SK-N-SH (cell line): ENCODE measurements at regions not wholly inside any gene's neighbourhood (a gene's known extent, or its start where the extent isn't known, plus 50 kb on each side); places are given as distances from the start of the nearest gene placed in this dataset.

Source experiments
- CTCF ChIA-PET: fragments of 300-600, 350-600 bp; formaldehyde crosslinking; extraction: SDS; loops from one replicate; lab custom pipeline; 2021; lab: Yijun Ruan, JAX
- POLR2A ChIA-PET: fragments of 350-600 bp; sonication (Branson Sonifier 250); formaldehyde crosslinking; extraction: SDS; loops from one replicate; lab custom pipeline; 2020; ENCODE audit warnings: antibody characterized with exemption, inconsistent platforms; lab: Yijun Ruan, JAX
- DNase-seq: peaks from one replicate; pipeline ENCODE4 v3.0.0; 2012
- H2AFZ ChIP-seq: fragments of 200-600 bp; sonication (generic); 2 replicates; pipeline ENCODE4 v1.8.1; 2016; ENCODE audit warnings: antibody characterized with exemption, mild to moderate bottlenecking, low read depth
- H3F3A ChIP-seq: fragments of 200-600 bp; sonication (generic); replicated peaks from 2 replicates; pipeline ENCODE3; 2016; ENCODE audit warnings: antibody characterized with exemption, mild to moderate bottlenecking; ENCODE audit not compliant: insufficient read depth
- H3K27ac ChIP-seq, 2 experiments: fragments of 200-500 bp in 1 of 2; fragments of 200-600 bp in 1 of 2; sonication (Bioruptor generic) in 1 of 2; sonication (generic), shearing (Covaris generic) in 1 of 2; 2 replicates each; pipeline versions ENCODE4 v1.5.1 to v1.6.1; 2014 to 2016; ENCODE audit warnings: low read depth in 2 of 2, inconsistent platforms in 1 of 2, low read length in 1 of 2, mild to moderate bottlenecking in 1 of 2, mixed read lengths in 1 of 2
- H3K27me3 ChIP-seq: fragments of 200-600 bp; sonication (generic), shearing (Covaris generic); 2 replicates; pipeline ENCODE4 v1.6.1; 2016; ENCODE audit warnings: mixed run types; ENCODE audit not compliant: insufficient read depth
- H3K36me3 ChIP-seq, 2 experiments: fragments of 200-500 bp in 1 of 2; fragments of 200-600 bp in 1 of 2; sonication (Bioruptor generic) in 1 of 2; sonication (generic) in 1 of 2; replicated peaks in 1 of 2; 2 replicates each; pipeline versions ENCODE3 to v1.5.1; 2014 to 2016; ENCODE audit warnings: low read length in 1 of 2, mild to moderate bottlenecking in 1 of 2; ENCODE audit not compliant: insufficient read depth in 2 of 2, control insufficient read depth in 1 of 2
- H3K4me1 ChIP-seq, 2 experiments: fragments of 200-500 bp in 1 of 2; fragments of 200-600 bp in 1 of 2; sonication (Bioruptor generic) in 1 of 2; sonication (generic), shearing (Covaris generic) in 1 of 2; 2 replicates each; pipeline versions ENCODE4 v1.5.1 to v1.6.1; 2014 to 2016; ENCODE audit warnings: low read depth in 1 of 2, low read length in 1 of 2, mixed run types in 1 of 2; ENCODE audit not compliant: insufficient read depth in 2 of 2, control insufficient read depth in 1 of 2
- H3K4me2 ChIP-seq: fragments of 200-600 bp; sonication (generic), shearing (Covaris generic); 2 replicates; pipeline ENCODE4 v1.6.1; 2017; ENCODE audit warnings: mixed run types
- H3K4me3 ChIP-seq, 2 experiments: fragments of 200-500 bp in 1 of 2; fragments of 200-600 bp in 1 of 2; sonication (Bioruptor generic) in 1 of 2; sonication (generic), shearing (Covaris generic) in 1 of 2; 2 replicates each; pipeline versions ENCODE4 v1.5.1 to v1.8.1; 2014 to 2016; ENCODE audit warnings: low read depth in 2 of 2, inconsistent platforms in 1 of 2, low read length in 1 of 2, mild to moderate bottlenecking in 1 of 2, mixed read lengths in 1 of 2, moderate library complexity in 1 of 2
- H3K79me2 ChIP-seq: fragments of 200-600 bp; sonication (generic); 2 replicates; pipeline ENCODE4 v1.8.1; 2017; ENCODE audit warnings: mild to moderate bottlenecking; ENCODE audit not compliant: insufficient read depth
- H3K9ac ChIP-seq: fragments of 200-600 bp; sonication (generic); 2 replicates; pipeline ENCODE4 v1.6.1; 2017; ENCODE audit warnings: mixed run types
- H3K9me2 ChIP-seq: fragments of 200-600 bp; sonication (generic); 2 replicates; pipeline ENCODE4 v1.6.1; 2017; ENCODE audit warnings: mixed run types
- H3K9me3 ChIP-seq: fragments of 200-600 bp; sonication (generic); 2 replicates; pipeline ENCODE4 v1.6.1; 2017; ENCODE audit warnings: mixed run types, mild to moderate bottlenecking, moderate library complexity
- H4K20me1 ChIP-seq: fragments of 200-600 bp; sonication (generic); 2 replicates; pipeline ENCODE4 v1.6.1; 2017; ENCODE audit warnings: mild to moderate bottlenecking, mixed run types; ENCODE audit not compliant: insufficient read depth
- CHD2 ChIP-seq: fragments of 150-350 bp; IDR thresholded peaks from 2 replicates; pipeline ENCODE4 v1.6.1; 2018; ENCODE audit warnings: low read length; ENCODE audit not compliant: partially characterized antibody
- CTCF ChIP-seq: fragments of 200-600 bp; sonication (generic); IDR thresholded peaks from 2 replicates; pipeline ENCODE4 v1.6.1; 2017; ENCODE audit warnings: antibody characterized with exemption, mild to moderate bottlenecking, moderate library complexity
- ELF1 ChIP-seq: IDR thresholded peaks from 2 replicates; pipeline ENCODE4 v1.4.0; 2012
- FOXJ3 ChIP-seq: sonication (generic); formaldehyde crosslinking; IDR thresholded peaks from 2 replicates; pipeline ENCODE4 v1.5.1; 2020; ENCODE audit warnings: mild to moderate bottlenecking, missing genetic modification reagents
- FOXM1 ChIP-seq: IDR thresholded peaks from 2 replicates; pipeline ENCODE4 v1.4.0; 2012; ENCODE audit warnings: low read depth, mild to moderate bottlenecking
- GATA2 ChIP-seq: sonication (generic); formaldehyde crosslinking; IDR thresholded peaks from 2 replicates; pipeline ENCODE4 v1.5.0; 2020; ENCODE audit warnings: mild to moderate bottlenecking, missing genetic modification reagents
- JUND ChIP-seq: IDR thresholded peaks from 2 replicates; pipeline ENCODE4 v1.4.0; 2012
- MAX ChIP-seq: IDR thresholded peaks from 2 replicates; pipeline ENCODE4 v1.4.0; 2012; ENCODE audit warnings: low read depth
- MEF2A ChIP-seq: IDR thresholded peaks from 2 replicates; pipeline ENCODE4 v1.4.0; 2012; ENCODE audit warnings: low read depth, borderline replicate concordance
- MXI1 ChIP-seq: IDR thresholded peaks from 2 replicates; pipeline ENCODE4 v1.6.1; 2012; ENCODE audit warnings: mild to moderate bottlenecking, low read depth, low read length, improper control_type of control experiment
- PBX3 ChIP-seq: IDR thresholded peaks from 2 replicates; pipeline ENCODE4; 2012
- RAD21 ChIP-seq: IDR thresholded peaks from 2 replicates; pipeline ENCODE4 v1.6.1; 2012; ENCODE audit warnings: mild to moderate bottlenecking, low read length
- RCOR1 ChIP-seq: fragments of 150-350 bp; IDR thresholded peaks from 2 replicates; pipeline ENCODE4 v1.6.1; 2017; ENCODE audit warnings: antibody characterized with exemption, low read length
- REST ChIP-seq: IDR thresholded peaks from 2 replicates; pipeline ENCODE4 v1.6.1; 2012; ENCODE audit warnings: mild to moderate bottlenecking, low read depth, low read length, moderate library complexity
- RFX5 ChIP-seq: IDR thresholded peaks from 2 replicates; pipeline ENCODE4 v1.6.1; 2012; ENCODE audit warnings: mild to moderate bottlenecking, improper control_type of control experiment, low read length
- SIN3A ChIP-seq: IDR thresholded peaks from 2 replicates; pipeline ENCODE4 v1.6.1; 2012; ENCODE audit warnings: low read depth, mild to moderate bottlenecking, low read length, moderate library complexity, borderline replicate concordance
- SMC3 ChIP-seq: IDR thresholded peaks from 2 replicates; pipeline ENCODE4 v1.6.1; 2012; ENCODE audit warnings: low read depth, low read length, improper control_type of control experiment
- TAF1 ChIP-seq: IDR thresholded peaks from 2 replicates; pipeline ENCODE4 v1.6.1; 2012; ENCODE audit warnings: low read depth, mild to moderate bottlenecking, low read length, moderate library complexity, borderline replicate concordance
- TCF12 ChIP-seq: IDR thresholded peaks from 2 replicates; pipeline ENCODE4 v1.4.0; 2012
- TEAD4 ChIP-seq: IDR thresholded peaks from 2 replicates; pipeline ENCODE4 v1.4.0; 2012; ENCODE audit warnings: mild to moderate bottlenecking, borderline replicate concordance; ENCODE audit not compliant: insufficient read depth
- USF1 ChIP-seq: IDR thresholded peaks from 2 replicates; pipeline ENCODE4 v1.4.0; 2012; ENCODE audit warnings: low read depth, borderline replicate concordance
- USF2 ChIP-seq: fragments of 150-350 bp; IDR thresholded peaks from 2 replicates; pipeline ENCODE4 v1.6.1; 2017; ENCODE audit warnings: antibody characterized with exemption, low read length, low read depth, borderline replicate concordance
- YY1 ChIP-seq: IDR thresholded peaks from 2 replicates; pipeline ENCODE4 v1.4.0; 2012; ENCODE audit warnings: low read depth, mild to moderate bottlenecking
- WGBS: methylation state at CpG from one replicate; pipeline ENCODE4 v1.1.6; 2017; ENCODE audit warnings: low lambda C conversion rate; 5-methylcytosine and 5-hydroxymethylcytosine counted together

- no peak for TF ChIP-seq MXI1
- no peak for TF ChIP-seq MAX
- no peak for TF ChIP-seq SMC3
- peak; percentile 100 for TF ChIP-seq TCF12
- 0 out of 2 replicates have a peak, but pooled peaks have one; percentile 11 for TF ChIP-seq YY1
- TF ChIP-seq FOXM1: peak; percentile 97
Measured at GRCh38 chr13:85654227-85654626, 145.0 kb downstream of the SLITRK6 start (continued).

- WGBS: 23% methylated on average over 3 of the region's 3 CpGs
- peaks cover 13% of the 10 kb centered on the region for H3F3A ChIP-seq
- peak overlapping the region; percentile 53; the same call in 1 of the 2 replicates for H3K4me2 ChIP-seq
- H3K9me3 ChIP-seq: no peaks in the 10 kb centered on the region
- H3K9me2 ChIP-seq: no peaks in the 10 kb centered on the region
- ChIA-PET POLR2A (no interaction called here), CTCF (no interaction called here)
- peaks cover 10% of the 10 kb centered on the region in 2 experiments; a peak in 3 of 4 replicates for H3K4me1 ChIP-seq
- no peak overlapping the region for H3K9ac ChIP-seq
- H3K4me3 ChIP-seq: no peak overlapping the region
- no peaks in the 10 kb centered on the region for H3K27me3 ChIP-seq
- no peaks in the 10 kb centered on the region for H3K36me3 ChIP-seq
- peak overlapping the region; percentile 74 to 93 for H3K27ac ChIP-seq
- H2AFZ ChIP-seq: peak overlapping the region; percentile 60; the same call in 1 of the 2 replicates
- no peak for TF ChIP-seq TAF1
- TF ChIP-seq FOXM1: no peak
- no peak for TF ChIP-seq YY1
- no peak for TF ChIP-seq USF1
- TF ChIP-seq JUND: no peak
- no peak for TF ChIP-seq SIN3A
- TF ChIP-seq RCOR1: peak; percentile 32; the same call in 1 of the 2 replicates
- TF ChIP-seq MEF2A: no peak
- no peak for TF ChIP-seq RFX5
- TF ChIP-seq MAX: no peak
- TF ChIP-seq PBX3: peak; percentile 24; the same call in 1 of the 2 replicates
- TF ChIP-seq TEAD4: no peak
- no peak for TF ChIP-seq CHD2
- no peak for TF ChIP-seq USF2
- TF ChIP-seq ELF1: no peak
- TF ChIP-seq RAD21: 0 out of 2 replicates have a peak, but pooled peaks have one; percentile 8
- TF ChIP-seq TCF12: no peak
- no peak for TF ChIP-seq FOXJ3
- no peak; the same call in 1 of the 2 replicates for TF ChIP-seq MXI1
- no peak for TF ChIP-seq CTCF
- TF ChIP-seq GATA2: peak; percentile 50; the same call in 1 of the 2 replicates
- TF ChIP-seq REST: no peak
- H4K20me1 ChIP-seq: no peaks in the 10 kb centered on the region
- DNase-seq: peak; percentile 8
- no peaks in the 10 kb centered on the region for H3K79me2 ChIP-seq
Measured at GRCh38 chr13:85653681-85654080, 145.5 kb downstream of the SLITRK6 start.
